Esophagus muscularis mucosa (tissue), 4 donors: ENCODE measurements at regions not wholly inside any gene's neighbourhood (a gene's known extent, or its start where the extent isn't known, plus 50 kb on each side); places are given as distances from the start of the nearest gene placed in this dataset.
"Not testable (repeated sequence)": the region's sequence is repeated elsewhere in the genome, so short reads cannot be mapped to it uniquely, and the experiment has no call there.

Source experiments
- DNase-seq: peaks from one replicate; pipeline ENCODE4 v3.0.0-alpha.2; 2017; ENCODE audit errors: extremely low spot score
- H3K27ac ChIP-seq, 4 donors: fragments of 200-600 bp; sonication (generic); replicated peaks in 1 of 4; 1 replicate in 3 of 4; 2 replicates in 1 of 4; pipeline ENCODE4 v1.5.1; 2016 to 2019; ENCODE audit warnings: mild to moderate bottlenecking in 1 of 4
- H3K27me3 ChIP-seq, 4 donors: fragments of 200-600 bp; sonication (generic); one replicate each; pipeline versions ENCODE4 v1.5.1 to v1.6.0; 2016 to 2019
- H3K36me3 ChIP-seq, 4 donors: fragments of 200-600 bp; sonication (generic); one replicate each; pipeline ENCODE4 v1.5.1; 2016 to 2019
- H3K4me1 ChIP-seq, 4 donors: fragments of 200-600 bp; sonication (generic); one replicate each; pipeline ENCODE4 v1.5.1; 2016 to 2019
- H3K4me3 ChIP-seq, 4 donors: fragments of 200-600 bp; sonication (generic); 1 replicate in 2 of 4; 2 replicates in 2 of 4; pipeline ENCODE4 v1.5.1; 2016 to 2019; ENCODE audit warnings: mild to moderate bottlenecking in 4 of 4, moderate library complexity in 1 of 4
- H3K9me3 ChIP-seq, 4 donors: fragments of 200-600 bp; sonication (generic); 1 replicate in 3 of 4; 2 replicates in 1 of 4; pipeline ENCODE4 v1.5.1; 2016 to 2019
- EP300 ChIP-seq: sonication (generic); formaldehyde crosslinking; IDR thresholded peaks from one replicate; pipeline ENCODE4 v1.6.1; 2017; ENCODE audit warnings: antibody characterized with exemption
- POLR2A ChIP-seq: fragments of 450-650 bp; IDR thresholded peaks from one replicate; pipeline ENCODE4 v1.6.1; 2017; ENCODE audit warnings: antibody characterized with exemption, moderate library complexity, mild to moderate bottlenecking, low read depth
- POLR2AphosphoS5 ChIP-seq, 2 donors: sonication (generic); formaldehyde crosslinking; IDR thresholded peaks; one replicate each; pipeline ENCODE4 v1.6.1; 2017; ENCODE audit warnings: antibody characterized with exemption in 2 of 2
- WGBS: methylation state at CpG from one replicate; pipeline ENCODE4 v1.1.5; 2018; 5-methylcytosine and 5-hydroxymethylcytosine counted together
- intact Hi-C: fragments of 100-400 bp; cut with DNase I; formaldehyde crosslinking; loops from one replicate; pipeline ENCODE4 v1.15.1; 2023
- TF ChIP-seq, protein P1 (sequence below), 3 experiments: fragments of 200-600 bp in 2 of 3; fragments of 450-650 bp in 1 of 3; sonication (generic) in 2 of 3; IDR thresholded peaks; one replicate each; pipeline ENCODE4 v1.5.1; 2017 to 2019; ENCODE audit warnings: antibody characterized with exemption in 3 of 3, mild to moderate bottlenecking in 2 of 3, moderate library complexity in 1 of 3

DNA sequence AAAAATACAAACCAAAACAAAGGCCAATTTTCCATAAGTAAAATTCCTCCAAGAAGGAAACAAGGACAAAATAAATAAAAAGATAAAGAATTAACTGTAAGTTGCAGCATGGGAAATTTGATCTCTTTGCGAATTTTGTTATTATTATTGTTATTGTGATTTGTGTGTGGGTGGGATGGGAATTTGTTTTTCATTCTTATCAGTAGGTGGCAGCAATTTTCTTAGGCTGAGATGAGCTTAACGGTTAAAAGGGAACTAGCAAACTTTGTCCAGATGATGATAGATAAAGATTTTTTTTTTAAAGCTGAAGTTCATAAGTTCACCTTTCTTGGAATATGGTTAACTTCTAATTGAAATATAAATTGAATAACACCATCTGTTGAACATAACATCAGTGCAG, 83.2 kb upstream of the IL1RAPL2 start:
- H3K4me1 ChIP-seq, result no peaks in the 10 kb centered on the region
- no peaks in the 10 kb centered on the region for H3K27me3 ChIP-seq
- H3K27ac ChIP-seq, result no peak overlapping the region
- intact Hi-C loops, result no loop called here
- no peak overlapping the region for H3K4me3 ChIP-seq
- WGBS, result 10% methylated on average over 2 of the region's 2 CpGs
- TF ChIP-seq POLR2A, result no peak
- TF ChIP-seq EP300, result no peak
- TF ChIP-seq, protein P1, sequence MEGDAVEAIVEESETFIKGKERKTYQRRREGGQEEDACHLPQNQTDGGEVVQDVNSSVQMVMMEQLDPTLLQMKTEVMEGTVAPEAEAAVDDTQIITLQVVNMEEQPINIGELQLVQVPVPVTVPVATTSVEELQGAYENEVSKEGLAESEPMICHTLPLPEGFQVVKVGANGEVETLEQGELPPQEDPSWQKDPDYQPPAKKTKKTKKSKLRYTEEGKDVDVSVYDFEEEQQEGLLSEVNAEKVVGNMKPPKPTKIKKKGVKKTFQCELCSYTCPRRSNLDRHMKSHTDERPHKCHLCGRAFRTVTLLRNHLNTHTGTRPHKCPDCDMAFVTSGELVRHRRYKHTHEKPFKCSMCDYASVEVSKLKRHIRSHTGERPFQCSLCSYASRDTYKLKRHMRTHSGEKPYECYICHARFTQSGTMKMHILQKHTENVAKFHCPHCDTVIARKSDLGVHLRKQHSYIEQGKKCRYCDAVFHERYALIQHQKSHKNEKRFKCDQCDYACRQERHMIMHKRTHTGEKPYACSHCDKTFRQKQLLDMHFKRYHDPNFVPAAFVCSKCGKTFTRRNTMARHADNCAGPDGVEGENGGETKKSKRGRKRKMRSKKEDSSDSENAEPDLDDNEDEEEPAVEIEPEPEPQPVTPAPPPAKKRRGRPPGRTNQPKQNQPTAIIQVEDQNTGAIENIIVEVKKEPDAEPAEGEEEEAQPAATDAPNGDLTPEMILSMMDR (IDR thresholded peaks at IDR 0.05), result no peak
- no peaks in the 10 kb centered on the region for H3K36me3 ChIP-seq
- no peaks in the 10 kb centered on the region for H3K9me3 ChIP-seq
- DNase-seq, result no peak

DNA sequence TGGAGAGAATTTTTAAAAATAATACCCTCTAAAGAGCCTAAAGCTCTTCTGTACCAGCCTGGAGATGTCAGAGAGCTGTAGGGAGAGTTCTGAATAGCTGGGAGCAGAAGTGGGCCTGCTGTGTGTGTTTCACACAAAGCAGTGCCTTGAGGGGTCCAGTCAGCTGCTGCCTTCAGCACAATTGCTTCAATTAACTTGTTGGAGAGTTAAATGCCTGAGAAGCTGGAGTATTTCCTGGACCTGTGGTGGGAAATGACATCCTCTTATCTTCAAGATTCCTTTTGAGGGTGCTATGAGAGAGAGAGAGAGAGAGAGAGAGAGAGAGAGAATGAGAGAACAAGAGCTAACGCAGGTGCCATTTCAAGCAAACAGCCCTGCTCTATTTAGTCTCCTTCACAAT, 96.2 kb upstream of the IL1RAPL2 start:
- intact Hi-C loops, result no loop called here
- DNase-seq, result no peak
- no peak overlapping the region for H3K27ac ChIP-seq
- no peak for TF ChIP-seq EP300
- no peak for TF ChIP-seq POLR2AphosphoS5 (IDR thresholded peaks at IDR 0.05)
- TF ChIP-seq, protein P1 (IDR thresholded peaks at IDR 0.05), result no peak
- no peak for TF ChIP-seq POLR2A
- H3K27me3 ChIP-seq, result no peaks in the 10 kb centered on the region
- no peaks in the 10 kb centered on the region for H3K4me1 ChIP-seq
- H3K9me3 ChIP-seq, result no peaks in the 10 kb centered on the region
- H3K36me3 ChIP-seq, result no peaks in the 10 kb centered on the region
- H3K4me3 ChIP-seq, result no peak overlapping the region
- WGBS, result 0% methylated on average over 1 of the region's 1 CpG

DNA sequence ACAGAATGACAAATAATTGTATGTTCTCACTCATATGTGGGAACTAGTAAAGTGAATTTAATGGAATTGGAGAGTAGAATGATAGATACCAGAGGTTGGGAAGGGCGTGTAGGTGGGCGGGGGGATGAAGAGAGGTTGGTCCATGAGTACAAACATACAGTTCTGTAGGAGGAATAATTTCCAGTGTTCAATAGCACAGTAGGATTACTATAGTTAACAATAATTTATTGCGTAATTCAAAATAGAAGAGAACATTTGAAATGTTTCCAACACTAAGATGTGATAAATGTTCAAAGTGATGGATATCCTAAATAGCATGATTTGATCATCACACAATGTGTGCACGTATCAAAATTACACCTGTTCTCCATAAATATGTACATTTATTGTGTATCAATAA, 106.2 kb upstream of the IL1RAPL2 start:
- H3K27ac ChIP-seq, result no peak overlapping the region
- H3K9me3 ChIP-seq, result peaks cover 0 to 4% (median 0%) of the 10 kb centered on the region in 4 donors
- intact Hi-C loops, result no loop called here
- no peaks in the 10 kb centered on the region for H3K36me3 ChIP-seq
- no peaks in the 10 kb centered on the region for H3K27me3 ChIP-seq
- WGBS, result 74% methylated on average over 4 of the region's 4 CpGs
- no peak for DNase-seq
- TF ChIP-seq, protein P1 (IDR thresholded peaks at IDR 0.05), result no peak
- TF ChIP-seq POLR2A (no peak), POLR2AphosphoS5 (IDR thresholded peaks at IDR 0.05) (no peak), EP300 (no peak)
- no peaks in the 10 kb centered on the region for H3K4me1 ChIP-seq
- no peak overlapping the region for H3K4me3 ChIP-seq

DNA sequence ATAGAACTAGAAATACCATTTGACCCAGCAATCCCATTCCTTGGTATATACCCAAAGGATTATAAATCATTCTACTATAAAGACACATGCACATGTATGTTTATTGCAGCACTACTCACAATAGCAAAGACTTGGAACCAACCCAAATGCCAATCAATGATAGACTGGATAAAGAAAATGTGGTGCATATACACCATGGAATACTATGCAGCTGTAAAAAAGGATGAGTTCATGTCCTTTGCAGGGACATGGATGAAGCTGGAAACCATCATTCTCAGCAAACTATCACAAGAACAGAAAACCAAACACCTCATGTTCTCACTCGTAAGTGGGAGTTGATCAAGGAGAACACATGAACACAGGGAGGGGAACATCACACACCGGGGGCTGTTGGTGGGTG, 108.9 kb upstream of the IL1RAPL2 start:
- WGBS, result 74% methylated on average over 2 of the region's 2 CpGs
- H3K4me1 ChIP-seq, H3K4me3 ChIP-seq, intact Hi-C loops, H3K27ac ChIP-seq, H3K36me3 ChIP-seq, H3K9me3 ChIP-seq, DNase-seq, H3K27me3 ChIP-seq: not testable (repeated sequence)

DNA sequence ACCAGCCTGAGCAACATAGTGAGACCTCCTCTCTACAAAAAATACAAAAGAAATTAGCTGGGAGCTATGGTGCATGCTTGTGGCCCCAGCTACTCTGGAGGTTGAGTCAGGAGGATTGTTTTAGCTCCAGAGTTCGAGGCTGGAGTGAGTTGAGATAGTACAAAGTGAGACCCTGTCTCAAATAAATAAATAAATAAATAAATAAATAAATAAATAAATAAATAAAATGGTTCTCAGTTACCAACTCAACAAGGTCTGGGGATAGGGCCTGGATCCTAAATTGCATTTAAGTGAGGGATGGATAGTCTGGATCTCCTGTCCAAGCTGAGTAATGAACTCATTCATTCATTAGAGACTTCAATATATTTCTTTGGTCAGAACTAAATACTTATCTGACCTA, 115.7 kb upstream of the IL1RAPL2 start:
- no peak for TF ChIP-seq POLR2A
- TF ChIP-seq, protein P1 (IDR thresholded peaks at IDR 0.05), result no peak
- no peak for TF ChIP-seq EP300
- no peak for TF ChIP-seq POLR2AphosphoS5 (IDR thresholded peaks at IDR 0.05)
- DNase-seq, result no peak
- Histone ChIP-seq H3K9me3 (peaks cover 0 to 7% (median 0%) of the 10 kb centered on the region in 4 donors), H3K36me3 (no peaks in the 10 kb centered on the region), H3K27me3 (no peaks in the 10 kb centered on the region), H3K27ac (no peak overlapping the region), H3K4me3 (no peak overlapping the region), H3K4me1 (no peaks in the 10 kb centered on the region)
- intact Hi-C loops, result no loop called here
- 67% methylated on average over 1 of the region's 1 CpG for WGBS
